NCI-H2227 treated with DMSO at 0.1 percent for 48 hours (cell line): ENCODE measurements at regions not wholly inside any gene's neighbourhood (a gene's known extent, or its start where the extent isn't known, plus 50 kb on each side); places are given as distances from the start of the nearest gene placed in this dataset.
A peak's percentile ranks its signal among the peaks of the same experiment; 100 is the strongest.
"Not testable (repeated sequence)": the region's sequence is repeated elsewhere in the genome, so short reads cannot be mapped to it uniquely, and the experiment has no call there.

ENCODE experiments used
- DNase-seq: peaks from one replicate; lab custom pipeline; 2025; lab: John Stamatoyannopoulos, UW

GRCh38 chr20:53856300-53857295 is 213.8 kb downstream of the BCAS1 start:
- no peak for DNase-seq

- no peak for DNase-seq
Measured at GRCh38 chr20:53855733-53856132, 214.7 kb downstream of the BCAS1 start.

GRCh38 chr20:53854609-53854926 is 215.8 kb downstream of the BCAS1 start:
- DNase-seq = not testable (repeated sequence)

GRCh38 chr20:53853111-53853713 is 217.2 kb downstream of the BCAS1 start:
- no peak for DNase-seq

GRCh38 chr20:53852691-53853090 is 217.7 kb downstream of the BCAS1 start:
- DNase-seq = no peak

GRCh38 chr20:53852014-53852413 is 218.4 kb downstream of the BCAS1 start:
- DNase-seq = no peak

- DNase-seq = no peak
Measured at GRCh38 chr20:53850319-53850718, 220.1 kb downstream of the BCAS1 start.

GRCh38 chr20:53849471-53850059 is 220.8 kb downstream of the BCAS1 start:
- DNase-seq = no peak

GRCh38 chr20:53848304-53848703 is 222.1 kb downstream of the BCAS1 start:
- DNase-seq = no peak

GRCh38 chr20:53847837-53848170 is 222.6 kb downstream of the BCAS1 start:
- peak; percentile 15 for DNase-seq

GRCh38 chr20:53847139-53847836 is 223.1 kb downstream of the BCAS1 start:
- no peak for DNase-seq

- DNase-seq = no peak
Measured at GRCh38 chr20:53846640-53847039, 223.8 kb downstream of the BCAS1 start.

GRCh38 chr20:53845980-53846379 is 224.4 kb downstream of the BCAS1 start:
- no peak for DNase-seq

- no peak for DNase-seq
Measured at GRCh38 chr20:53844259-53844658, 226.1 kb downstream of the BCAS1 start.

GRCh38 chr20:53843645-53844044 is 226.7 kb downstream of the BCAS1 start:
- no peak for DNase-seq

GRCh38 chr20:53842301-53843099 is 227.9 kb downstream of the BCAS1 start:
- DNase-seq = no peak

GRCh38 chr20:53841741-53842140 is 228.7 kb downstream of the BCAS1 start:
- DNase-seq = no peak

GRCh38 chr20:53840532-53840931 is 229.9 kb downstream of the BCAS1 start:
- DNase-seq = no peak

- no peak for DNase-seq
Measured at GRCh38 chr20:53839423-53840176, 230.8 kb downstream of the BCAS1 start.

GRCh38 chr20:53838311-53838868 is 232.0 kb downstream of the BCAS1 start:
- DNase-seq = no peak
